PC-3 (cell line): ENCODE measurements at regions not wholly inside any gene's neighbourhood (a gene's known extent, or its start where the extent isn't known, plus 50 kb on each side); places are given as distances from the start of the nearest gene placed in this dataset.

Experiments
- CTCF ChIP-seq: fragments of 300-600 bp; sonication (generic); conservative IDR thresholded peaks from 2 replicates; pipeline ENCODE4 v1.5.1; 2017; ENCODE audit warnings: antibody characterized with exemption, low read depth, mild to moderate bottlenecking, low read length
- EZH2 ChIP-seq: fragments of 300-600 bp; sonication (generic); IDR thresholded peaks from one replicate; pipeline ENCODE4 v1.6.1; 2017; ENCODE audit warnings: antibody characterized with exemption, mild to moderate bottlenecking, low read length; ENCODE audit not compliant: unreplicated experiment
- EZH2phosphoT487 ChIP-seq: fragments of 300-600 bp; sonication (generic); IDR thresholded peaks from 2 replicates; pipeline ENCODE4 v1.6.1; 2018; ENCODE audit warnings: mild to moderate bottlenecking, antibody characterized with exemption, low read length, borderline replicate concordance

- TF ChIP-seq CTCF (no peak), EZH2 (no peak), EZH2phosphoT487 (no peak)
Observed at GRCh38 chr5:91638010-91638409, 254.9 kb upstream of the ARRDC3 start.
